Sigmoid colon (tissue), 4 donors: ENCODE measurements at regions not wholly inside any gene's neighbourhood (a gene's known extent, or its start where the extent isn't known, plus 50 kb on each side); places are given as distances from the start of the nearest gene placed in this dataset.
"Not testable (repeated sequence)": the region's sequence is repeated elsewhere in the genome, so short reads cannot be mapped to it uniquely, and the experiment has no call there.

Experiments used
- POLR2A ChIP-seq, 2 donors: fragments of 450-650 bp; IDR thresholded peaks; one replicate each; pipeline ENCODE4 v1.6.1; 2016; ENCODE audit warnings: antibody characterized with exemption in 2 of 2, mild to moderate bottlenecking in 2 of 2, moderate library complexity in 2 of 2
- POLR2AphosphoS5 ChIP-seq, 4 donors: sonication (generic); formaldehyde crosslinking; IDR thresholded peaks; one replicate each; pipeline ENCODE4 v1.6.1; 2017; ENCODE audit warnings: antibody characterized with exemption in 4 of 4
- TF ChIP-seq, protein P1 (sequence below), 4 experiments: fragments of 450-650 bp in 3 of 4; fragments of 200-600 bp in 1 of 4; IDR thresholded peaks; one replicate each; pipeline ENCODE4 v1.5.1; 2016 to 2019; ENCODE audit warnings: antibody characterized with exemption in 4 of 4, mild to moderate bottlenecking in 3 of 4, moderate library complexity in 2 of 4

DNA sequence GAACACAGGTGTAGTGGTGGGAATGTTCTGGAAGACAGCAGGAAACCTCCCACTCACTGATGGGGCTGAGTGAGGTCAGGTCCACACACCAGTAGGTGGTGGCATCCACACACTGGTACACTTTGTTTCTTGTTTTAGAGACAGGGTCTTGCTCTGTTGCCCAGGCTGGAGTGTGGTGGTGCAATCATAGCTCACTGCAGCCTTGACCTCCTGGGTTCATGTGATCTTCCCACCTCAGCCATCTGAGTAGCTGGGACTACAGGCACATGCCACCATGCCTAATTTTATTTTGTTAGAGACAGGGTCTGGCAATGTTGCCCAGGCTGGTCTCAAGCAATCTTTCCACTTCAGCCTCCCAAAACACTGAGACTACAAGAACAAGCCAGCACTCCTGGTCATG is 140.9 kb downstream of the TBC1D2B start:
- TF ChIP-seq, protein P1, sequence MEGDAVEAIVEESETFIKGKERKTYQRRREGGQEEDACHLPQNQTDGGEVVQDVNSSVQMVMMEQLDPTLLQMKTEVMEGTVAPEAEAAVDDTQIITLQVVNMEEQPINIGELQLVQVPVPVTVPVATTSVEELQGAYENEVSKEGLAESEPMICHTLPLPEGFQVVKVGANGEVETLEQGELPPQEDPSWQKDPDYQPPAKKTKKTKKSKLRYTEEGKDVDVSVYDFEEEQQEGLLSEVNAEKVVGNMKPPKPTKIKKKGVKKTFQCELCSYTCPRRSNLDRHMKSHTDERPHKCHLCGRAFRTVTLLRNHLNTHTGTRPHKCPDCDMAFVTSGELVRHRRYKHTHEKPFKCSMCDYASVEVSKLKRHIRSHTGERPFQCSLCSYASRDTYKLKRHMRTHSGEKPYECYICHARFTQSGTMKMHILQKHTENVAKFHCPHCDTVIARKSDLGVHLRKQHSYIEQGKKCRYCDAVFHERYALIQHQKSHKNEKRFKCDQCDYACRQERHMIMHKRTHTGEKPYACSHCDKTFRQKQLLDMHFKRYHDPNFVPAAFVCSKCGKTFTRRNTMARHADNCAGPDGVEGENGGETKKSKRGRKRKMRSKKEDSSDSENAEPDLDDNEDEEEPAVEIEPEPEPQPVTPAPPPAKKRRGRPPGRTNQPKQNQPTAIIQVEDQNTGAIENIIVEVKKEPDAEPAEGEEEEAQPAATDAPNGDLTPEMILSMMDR (IDR thresholded peaks at IDR 0.05) = not testable (repeated sequence)
- TF ChIP-seq POLR2AphosphoS5, POLR2A (IDR thresholded peaks at IDR 0.05): not testable (repeated sequence)
